Chondrocyte (in vitro differentiated cells): ENCODE measurements at regions not wholly inside any gene's neighbourhood (a gene's known extent, or its start where the extent isn't known, plus 50 kb on each side); places are given as distances from the start of the nearest gene placed in this dataset.
A peak's percentile ranks its signal among the peaks of the same experiment; 100 is the strongest.

Source experiments
- DNase-seq: peaks from one replicate; pipeline ENCODE4 v3.0.0; 2021; ENCODE audit warnings: mixed read lengths, low spot score
- H3K27ac Mint-ChIP-seq: one replicate; pipeline ENCODE4 v1.8.0; 2021; ENCODE audit warnings: mild to moderate bottlenecking, moderate library complexity, mixed read lengths; ENCODE audit not compliant: unreplicated experiment
- H3K27me3 Mint-ChIP-seq: 2 replicates; pipeline ENCODE4 v1.8.0; 2021; ENCODE audit warnings: low read depth, mixed read lengths
- H3K36me3 Mint-ChIP-seq: 2 replicates; pipeline ENCODE4 v1.8.0; 2021; ENCODE audit warnings: low read depth, mixed read lengths
- H3K4me1 Mint-ChIP-seq: 2 replicates; pipeline ENCODE4 v1.8.0; 2021; ENCODE audit warnings: low read depth, mild to moderate bottlenecking, mixed read lengths
- H3K4me3 Mint-ChIP-seq: one replicate; pipeline ENCODE4 v1.8.0; 2021; ENCODE audit warnings: mild to moderate bottlenecking, moderate library complexity, mixed read lengths; ENCODE audit not compliant: unreplicated experiment
- H3K9me3 Mint-ChIP-seq: 2 replicates; pipeline ENCODE4 v1.8.0; 2021; ENCODE audit warnings: low read depth, mixed read lengths
- CTCF ChIP-seq: fragments of 200-600 bp; sonication (generic); IDR thresholded peaks from 2 replicates; pipeline ENCODE4 v1.5.0; 2021; ENCODE audit warnings: antibody characterized with exemption, mild to moderate bottlenecking, moderate library complexity

- Mint-ChIP-seq H3K27me3 (no peaks in the 10 kb centered on the region), H3K27ac (peak overlapping the region; percentile 53), H3K9me3 (no peaks in the 10 kb centered on the region)
Measured at GRCh38 chr5:143987751-143988560, 176.0 kb downstream of the HMHB1 start.

GRCh38 chr5:143992496-143992895, 178.0 kb downstream of the YIPF5 start:
- Mint-ChIP-seq H3K4me1 (peaks cover 13% of the 10 kb centered on the region), H3K27ac (no peak overlapping the region), H3K9me3 (no peaks in the 10 kb centered on the region), H3K27me3 (no peaks in the 10 kb centered on the region), H3K4me3 (no peak overlapping the region), H3K36me3 (no peaks in the 10 kb centered on the region)
- TF ChIP-seq CTCF, result no peak
- DNase-seq, result no peak

More at GRCh38 chr5:143987751-143988560, 176.0 kb downstream of the HMHB1 start:
- Mint-ChIP-seq H3K36me3 (no peaks in the 10 kb centered on the region), H3K4me1 (peaks cover 37% of the 10 kb centered on the region), H3K4me3 (no peak overlapping the region)
- DNase-seq, result no peak
- no peak for TF ChIP-seq CTCF

- no peak for TF ChIP-seq CTCF
- H3K36me3 Mint-ChIP-seq, result no peaks in the 10 kb centered on the region
- no peak overlapping the region for H3K4me3 Mint-ChIP-seq
- H3K27ac Mint-ChIP-seq, result no peak overlapping the region
- peaks cover 6% of the 10 kb centered on the region for H3K9me3 Mint-ChIP-seq
- H3K4me1 Mint-ChIP-seq, result no peaks in the 10 kb centered on the region
- no peaks in the 10 kb centered on the region for H3K27me3 Mint-ChIP-seq
- DNase-seq, result no peak
Measured at GRCh38 chr5:144002876-144003275, 167.6 kb downstream of the YIPF5 start.

- Mint-ChIP-seq H3K9me3 (peaks cover under 1% of the 10 kb centered on the region), H3K4me3 (no peak overlapping the region), H3K36me3 (no peaks in the 10 kb centered on the region), H3K4me1 (no peaks in the 10 kb centered on the region), H3K27ac (no peak overlapping the region), H3K27me3 (no peaks in the 10 kb centered on the region)
- TF ChIP-seq CTCF, result no peak
- no peak for DNase-seq
Measured at GRCh38 chr5:144003636-144004035, 166.8 kb downstream of the YIPF5 start.

GRCh38 chr5:144004146-144004545, 166.3 kb downstream of the YIPF5 start:
- H3K4me3 Mint-ChIP-seq, result no peak overlapping the region
- no peak for DNase-seq
- no peaks in the 10 kb centered on the region for H3K4me1 Mint-ChIP-seq
- H3K27me3 Mint-ChIP-seq, result no peaks in the 10 kb centered on the region
- H3K9me3 Mint-ChIP-seq, result no peaks in the 10 kb centered on the region
- TF ChIP-seq CTCF, result no peak
- H3K36me3 Mint-ChIP-seq, result no peaks in the 10 kb centered on the region
- no peak overlapping the region for H3K27ac Mint-ChIP-seq
